Activated T-cell treated with anti-CD3 and anti-CD28 coated beads for 1 hour (primary cell): ENCODE measurements at regions not wholly inside any gene's neighbourhood (a gene's known extent, or its start where the extent isn't known, plus 50 kb on each side); places are given as distances from the start of the nearest gene placed in this dataset.

Experiments used
- DNase-seq: peaks from one replicate; pipeline ENCODE4 v3.0.0-alpha.2; 2020; ENCODE audit warnings: low read depth

- no peak for DNase-seq
Observed at GRCh38 chr2:234835738-234836137, 116.1 kb upstream of the SH3BP4 start.

- no peak for DNase-seq
Observed at GRCh38 chr2:234834228-234834923, 117.4 kb upstream of the SH3BP4 start.

DNA sequence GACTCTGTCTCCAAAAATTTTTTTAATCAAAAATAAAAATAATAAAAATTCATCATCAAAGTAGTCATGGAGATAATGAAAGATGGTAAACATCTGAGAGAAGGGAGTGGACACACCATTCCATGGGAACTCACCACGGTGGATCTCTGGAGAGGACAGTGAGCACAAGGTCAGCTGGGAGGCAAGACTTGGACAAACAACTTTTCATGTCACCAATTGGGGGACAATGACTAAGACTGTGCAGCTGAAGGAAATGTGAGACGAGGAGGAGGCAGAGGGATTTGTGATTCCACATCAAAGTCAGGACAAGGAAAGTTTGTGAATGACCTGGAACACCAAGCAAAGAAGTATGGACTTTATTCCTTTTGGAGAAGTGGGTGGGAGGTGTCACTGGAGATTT is 121.0 kb upstream of the SH3BP4 start:
- no peak for DNase-seq

GRCh38 chr2:234829074-234829455 is 122.8 kb upstream of the SH3BP4 start:
- DNase-seq, result no peak

- no peak for DNase-seq
Observed at GRCh38 chr2:234828382-234829073, 123.3 kb upstream of the SH3BP4 start.

- no peak for DNase-seq
Observed at GRCh38 chr2:234827096-234827860, 124.5 kb upstream of the SH3BP4 start.

DNA sequence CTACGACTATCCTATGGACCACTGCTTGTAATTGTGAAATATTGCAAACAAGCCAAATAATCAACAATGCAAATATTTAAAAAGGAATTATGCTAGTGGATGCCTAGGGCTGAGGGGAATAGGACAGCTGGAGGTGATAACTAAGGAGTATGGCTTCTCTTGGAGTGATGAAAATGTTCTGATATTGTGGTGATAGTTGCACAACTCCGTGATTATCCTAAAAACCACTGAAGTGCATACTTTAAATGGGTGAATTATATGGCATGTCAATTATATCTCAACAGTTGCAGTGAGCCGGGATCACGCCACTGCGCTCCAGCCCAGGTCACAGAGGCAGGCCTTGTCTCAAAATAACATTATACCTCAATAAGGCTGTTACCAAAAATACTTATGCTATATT is 125.1 kb upstream of the SH3BP4 start:
- DNase-seq, result no peak

DNA sequence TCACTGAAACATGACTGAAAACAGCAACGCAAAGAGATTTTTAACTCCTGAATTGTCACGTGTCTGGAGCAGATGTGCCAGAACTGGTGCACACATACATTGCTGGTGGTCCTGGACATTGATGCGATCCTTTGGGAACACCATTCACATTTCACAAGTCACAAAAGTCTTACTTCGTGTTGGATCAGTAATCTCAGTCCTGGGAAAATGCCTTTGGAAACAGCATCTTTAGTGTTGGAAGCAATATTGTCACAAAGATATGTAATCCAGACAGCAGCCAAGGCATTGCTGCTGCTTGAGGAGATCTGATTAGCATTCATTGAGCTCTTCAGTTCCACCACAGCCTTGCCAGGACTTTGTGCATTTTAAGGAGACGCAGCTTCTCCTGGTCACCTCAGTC is 126.2 kb upstream of the SH3BP4 start:
- DNase-seq, result no peak

- no peak for DNase-seq
Observed at GRCh38 chr2:234823877-234824376, 127.9 kb upstream of the SH3BP4 start.

- DNase-seq, result no peak
Observed at GRCh38 chr2:234823196-234823876, 128.5 kb upstream of the SH3BP4 start.

DNA sequence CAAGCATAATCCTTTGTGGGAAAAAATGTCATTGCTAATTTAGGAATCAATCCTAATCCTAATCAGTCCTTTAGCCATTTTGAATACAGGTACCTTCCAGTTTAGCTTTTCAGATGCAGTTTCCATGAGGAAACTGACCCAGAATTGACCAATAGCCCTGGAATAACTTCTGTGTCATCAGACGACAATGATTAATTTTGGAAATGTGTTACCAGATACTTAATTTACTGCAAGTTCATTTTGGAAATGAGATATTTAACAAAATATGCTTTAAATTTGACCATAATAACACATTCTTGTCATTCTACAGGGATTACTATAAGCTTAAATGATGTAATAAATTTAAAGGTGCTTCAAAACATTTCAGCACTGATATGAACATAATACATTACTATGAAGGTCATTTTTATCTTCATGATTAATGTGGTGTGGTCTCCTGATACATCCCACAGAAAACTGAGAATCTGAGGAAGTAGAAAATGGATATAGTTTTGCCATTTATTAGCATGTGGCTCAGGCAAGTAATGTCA is 129.8 kb upstream of the SH3BP4 start:
- DNase-seq, result no peak

DNA sequence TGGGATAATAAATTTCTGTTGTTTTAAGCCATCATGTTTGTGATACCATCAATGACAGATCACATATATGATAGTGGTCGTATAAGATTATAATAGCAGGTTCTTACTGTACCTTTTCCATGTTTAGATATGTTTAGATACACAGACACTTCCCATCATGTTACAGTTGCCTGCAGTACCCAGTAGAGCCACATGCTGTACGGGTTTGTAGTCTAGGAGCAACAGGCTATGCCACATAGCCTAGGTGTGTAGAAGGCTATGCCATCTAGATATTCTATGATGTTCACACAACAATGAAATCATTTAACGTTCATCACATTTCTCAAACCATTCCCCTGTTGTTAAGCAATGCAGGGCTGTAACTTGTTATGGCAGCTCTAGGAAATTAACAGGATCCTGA is 132.9 kb upstream of the SH3BP4 start:
- no peak for DNase-seq

DNA sequence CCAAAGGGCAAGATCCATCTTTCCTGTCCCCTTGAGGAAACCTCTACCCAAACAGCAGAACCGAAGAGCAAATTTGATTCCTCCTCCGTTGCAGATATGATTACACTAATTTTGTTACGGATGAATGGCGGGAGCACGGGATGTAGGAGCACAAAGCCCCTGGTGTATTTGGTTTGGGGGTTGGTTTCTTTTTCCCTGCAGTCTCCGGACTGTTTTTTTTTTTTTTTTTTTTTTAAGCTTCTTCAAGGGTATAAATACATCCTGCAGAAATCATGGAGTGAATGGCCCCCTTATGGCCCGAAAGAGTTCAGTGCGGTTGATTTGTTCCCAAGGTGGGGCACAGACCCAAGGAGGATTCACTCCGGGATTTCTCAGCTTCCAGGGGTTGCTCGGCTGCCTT is 135.3 kb upstream of the SH3BP4 start:
- no peak for DNase-seq

GRCh38 chr2:234816056-234816455 is 135.8 kb upstream of the SH3BP4 start:
- DNase-seq, result no peak

DNA sequence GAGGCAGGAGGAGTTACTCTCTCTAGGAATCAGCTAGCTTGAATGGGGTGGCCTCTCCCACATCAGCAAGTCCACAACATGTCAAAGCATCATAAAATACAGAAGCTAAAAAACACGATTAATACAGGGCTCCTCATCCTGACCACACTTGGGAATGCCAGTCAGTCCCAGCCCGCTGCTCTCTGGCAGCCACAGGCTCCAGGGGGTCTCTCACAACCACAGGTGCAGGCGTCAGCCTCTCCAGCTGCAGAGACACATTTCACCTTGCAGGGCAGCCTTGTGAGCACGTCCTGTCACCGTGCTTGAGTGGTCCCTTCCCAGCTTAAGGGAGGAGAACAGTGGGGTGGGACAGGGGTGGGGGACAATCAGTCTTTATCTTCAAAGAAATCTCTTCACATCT is 137.4 kb upstream of the SH3BP4 start:
- no peak for DNase-seq

- DNase-seq, result no peak
Observed at GRCh38 chr2:234812851-234813250, 139.0 kb upstream of the SH3BP4 start.

- DNase-seq, result no peak
Observed at GRCh38 chr2:234808907-234809306, 142.9 kb upstream of the SH3BP4 start.

GRCh38 chr2:234806818-234807217 is 145.0 kb upstream of the SH3BP4 start:
- DNase-seq, result no peak

GRCh38 chr2:234805836-234806235 is 146.0 kb upstream of the SH3BP4 start:
- no peak for DNase-seq

DNA sequence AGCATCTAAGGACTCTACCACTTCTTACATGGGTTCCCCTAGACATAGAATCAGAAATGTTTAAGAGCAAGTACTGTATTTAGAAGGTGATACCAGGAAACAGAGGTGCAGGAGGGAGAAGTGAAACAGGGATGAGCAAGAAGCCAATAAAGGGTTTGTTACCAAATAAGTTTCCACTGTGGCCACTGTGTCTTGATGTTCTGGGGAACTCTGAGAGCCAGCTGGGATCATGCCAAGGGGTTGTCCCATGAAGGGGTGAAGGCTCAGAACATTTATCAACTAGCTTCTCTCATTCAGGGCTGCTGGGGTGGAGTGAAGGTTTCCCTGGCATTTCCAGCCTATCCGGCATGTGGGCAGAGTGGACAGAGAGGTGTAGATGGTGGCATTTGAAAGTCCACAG is 147.1 kb upstream of the SH3BP4 start:
- no peak for DNase-seq

DNA sequence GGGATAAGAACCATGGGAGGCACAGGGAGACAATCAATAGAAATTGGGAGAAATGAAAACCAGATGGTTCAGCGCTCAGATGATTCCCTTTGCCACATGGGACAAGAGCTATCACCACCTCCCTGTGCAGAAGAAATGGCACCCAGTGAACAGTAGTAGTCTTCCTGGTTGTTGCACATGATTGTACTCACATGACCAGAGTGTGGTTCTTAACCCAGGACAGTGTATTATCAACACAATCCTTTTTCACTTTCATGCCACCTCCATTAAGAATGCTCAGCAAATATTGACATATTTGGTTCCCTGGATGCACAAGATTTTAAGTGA is 149.0 kb upstream of the SH3BP4 start:
- no peak for DNase-seq
